A673 (cell line): ENCODE measurements at regions not wholly inside any gene's neighbourhood (a gene's known extent, or its start where the extent isn't known, plus 50 kb on each side); places are given as distances from the start of the nearest gene placed in this dataset.

ENCODE experiments used
- BruUV-seq: library from RNA; stranded (reverse); fragments of 400-500 nt; replicated peaks from 2 replicates; lab custom pipeline; 2021; lab: Mats Ljungman, UMichigan
- CTCF ChIA-PET: fragments of 300-600 bp; sonication (Branson Sonifier 250); formaldehyde crosslinking; loops from one replicate; lab custom pipeline; 2022; ENCODE audit warnings: antibody characterized with exemption; lab: Charles Lee
- POLR2A ChIA-PET: fragments of 300-600 bp; sonication (Branson Sonifier 250); formaldehyde crosslinking; loops from one replicate; lab custom pipeline; 2022; ENCODE audit warnings: antibody characterized with exemption; ENCODE audit not compliant: low non-redundant PET; lab: Charles Lee
- DNase-seq: peaks from one replicate; pipeline ENCODE4 v3.0.0-alpha.2; 2015; ENCODE audit warnings: low spot score
- H3K27ac ChIP-seq: fragments of 200-600 bp; sonication (generic); 2 replicates; pipeline ENCODE4 v1.5.1; 2016; ENCODE audit warnings: mixed run types, low read depth, mild to moderate bottlenecking, mixed read lengths, antibody characterized with exemption, low read length; ENCODE audit not compliant: poor library complexity, severe bottlenecking
- H3K27me3 ChIP-seq: fragments of 200-600 bp; sonication (generic); replicated peaks from 2 replicates; pipeline ENCODE4 v1.6.1; 2017; ENCODE audit warnings: mixed run types, low read depth, mild to moderate bottlenecking, mixed read lengths, antibody characterized with exemption, low read length; ENCODE audit not compliant: insufficient read depth, poor library complexity
- H3K36me3 ChIP-seq: fragments of 200-600 bp; sonication (generic); 2 replicates; pipeline ENCODE4 v1.6.1; 2016; ENCODE audit warnings: mixed run types, mild to moderate bottlenecking, mixed read lengths, antibody characterized with exemption, low read length; ENCODE audit not compliant: insufficient read depth, poor library complexity, severe bottlenecking
- H3K4me1 ChIP-seq: fragments of 200-600 bp; sonication (generic); 2 replicates; pipeline ENCODE4 v1.6.1; 2017; ENCODE audit warnings: mixed run types, mild to moderate bottlenecking, mixed read lengths, antibody characterized with exemption, low read length; ENCODE audit not compliant: insufficient read depth, poor library complexity, severe bottlenecking
- H3K4me3 ChIP-seq: fragments of 200-600 bp; sonication (generic); 2 replicates; pipeline ENCODE4 v1.5.1; 2016; ENCODE audit warnings: low read depth, mixed run types, mild to moderate bottlenecking, mixed read lengths, low read length; ENCODE audit not compliant: poor library complexity, severe bottlenecking
- H3K9me3 ChIP-seq: fragments of 200-600 bp; sonication (generic); 2 replicates; pipeline ENCODE4 v1.6.1; 2016; ENCODE audit warnings: mixed run types, low read depth, mild to moderate bottlenecking, mixed read lengths, antibody characterized with exemption, low read length; ENCODE audit not compliant: poor library complexity, severe bottlenecking
- EZH2 ChIP-seq: fragments of 200-600 bp; sonication (generic); IDR thresholded peaks from 2 replicates; pipeline ENCODE4 v1.6.1; 2017; ENCODE audit warnings: borderline replicate concordance, low read depth, mild to moderate bottlenecking, mixed read lengths, antibody characterized with exemption, low read length; ENCODE audit not compliant: poor library complexity, severe bottlenecking
- intact Hi-C: fragments of 100-400 bp; cut with micrococcal nuclease; formaldehyde crosslinking; loops from one replicate; pipeline ENCODE4 v1.10.0; 2022; ENCODE audit not compliant: unreplicated experiment
- TF ChIP-seq, protein P1 (sequence below): fragments of 300-800, 200-600 bp; sonication (generic); conservative IDR thresholded peaks from 2 replicates; pipeline ENCODE4 v1.5.1; 2017; ENCODE audit warnings: low read depth, mild to moderate bottlenecking, antibody characterized with exemption, low read length, moderate library complexity, mixed read lengths

DNA sequence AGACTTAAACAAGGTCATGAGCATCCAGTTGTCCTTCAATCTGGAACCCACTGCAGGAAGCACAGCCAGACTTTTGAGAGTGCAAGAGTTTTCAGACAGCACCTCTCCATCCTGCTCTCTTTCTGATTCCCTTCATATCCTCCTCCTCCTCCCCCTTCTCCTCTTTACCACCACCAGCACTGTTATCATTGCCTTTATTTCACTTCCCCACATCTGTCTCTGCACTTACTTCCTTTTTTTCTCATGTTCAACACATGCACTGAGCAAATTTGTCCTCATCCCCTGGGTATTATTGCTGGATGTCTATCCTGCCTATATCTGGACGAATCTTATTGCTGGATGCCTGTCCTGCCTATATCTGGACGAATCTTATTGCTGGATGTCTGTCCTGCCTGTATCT, 554.8 kb downstream of the DHX35 start:
- intact Hi-C loops, result no loop called here
- POLR2A ChIA-PET, result no interaction called here
- DNase-seq, result no peak
- CTCF ChIA-PET, result no interaction called here
- Histone ChIP-seq H3K9me3 (no peaks in the 10 kb centered on the region), H3K4me3 (no peak overlapping the region), H3K27me3 (peaks cover 5% of the 10 kb centered on the region), H3K4me1 (no peaks in the 10 kb centered on the region), H3K36me3 (no peaks in the 10 kb centered on the region), H3K27ac (no peak overlapping the region)
- TF ChIP-seq EZH2, result no peak
- no TSS peak for BruUV-seq

DNA sequence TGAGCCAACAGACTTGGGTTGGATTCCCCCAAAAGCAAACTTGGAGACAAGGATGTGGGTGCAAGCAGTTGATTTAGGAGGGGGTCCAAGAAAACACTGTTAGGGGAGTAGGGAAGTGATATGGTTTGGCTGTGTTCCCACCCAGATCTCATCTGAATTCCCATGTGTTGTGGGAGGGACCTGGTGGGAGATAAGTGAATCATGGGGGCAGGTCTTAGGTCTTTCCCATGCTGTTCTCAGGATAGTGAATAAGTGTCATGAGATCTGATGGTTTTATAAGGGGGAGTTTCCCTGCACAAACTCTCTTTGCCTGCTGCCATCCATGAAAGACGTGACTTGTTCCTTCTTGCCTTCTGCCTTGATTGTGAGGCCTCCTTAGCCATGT, 542.6 kb downstream of the DHX35 start:
- H3K27ac ChIP-seq, result no peak overlapping the region
- intact Hi-C loops, result no loop called here
- no peaks in the 10 kb centered on the region for H3K27me3 ChIP-seq
- CTCF ChIA-PET, result no interaction called here
- BruUV-seq, result no TSS peak
- H3K4me3 ChIP-seq, result no peak overlapping the region
- H3K9me3 ChIP-seq, result no peaks in the 10 kb centered on the region
- DNase-seq, result no peak
- no peaks in the 10 kb centered on the region for H3K36me3 ChIP-seq
- TF ChIP-seq, protein P1, sequence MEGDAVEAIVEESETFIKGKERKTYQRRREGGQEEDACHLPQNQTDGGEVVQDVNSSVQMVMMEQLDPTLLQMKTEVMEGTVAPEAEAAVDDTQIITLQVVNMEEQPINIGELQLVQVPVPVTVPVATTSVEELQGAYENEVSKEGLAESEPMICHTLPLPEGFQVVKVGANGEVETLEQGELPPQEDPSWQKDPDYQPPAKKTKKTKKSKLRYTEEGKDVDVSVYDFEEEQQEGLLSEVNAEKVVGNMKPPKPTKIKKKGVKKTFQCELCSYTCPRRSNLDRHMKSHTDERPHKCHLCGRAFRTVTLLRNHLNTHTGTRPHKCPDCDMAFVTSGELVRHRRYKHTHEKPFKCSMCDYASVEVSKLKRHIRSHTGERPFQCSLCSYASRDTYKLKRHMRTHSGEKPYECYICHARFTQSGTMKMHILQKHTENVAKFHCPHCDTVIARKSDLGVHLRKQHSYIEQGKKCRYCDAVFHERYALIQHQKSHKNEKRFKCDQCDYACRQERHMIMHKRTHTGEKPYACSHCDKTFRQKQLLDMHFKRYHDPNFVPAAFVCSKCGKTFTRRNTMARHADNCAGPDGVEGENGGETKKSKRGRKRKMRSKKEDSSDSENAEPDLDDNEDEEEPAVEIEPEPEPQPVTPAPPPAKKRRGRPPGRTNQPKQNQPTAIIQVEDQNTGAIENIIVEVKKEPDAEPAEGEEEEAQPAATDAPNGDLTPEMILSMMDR, result no peak
- no peaks in the 10 kb centered on the region for H3K4me1 ChIP-seq
- POLR2A ChIA-PET, result no interaction called here

DNA sequence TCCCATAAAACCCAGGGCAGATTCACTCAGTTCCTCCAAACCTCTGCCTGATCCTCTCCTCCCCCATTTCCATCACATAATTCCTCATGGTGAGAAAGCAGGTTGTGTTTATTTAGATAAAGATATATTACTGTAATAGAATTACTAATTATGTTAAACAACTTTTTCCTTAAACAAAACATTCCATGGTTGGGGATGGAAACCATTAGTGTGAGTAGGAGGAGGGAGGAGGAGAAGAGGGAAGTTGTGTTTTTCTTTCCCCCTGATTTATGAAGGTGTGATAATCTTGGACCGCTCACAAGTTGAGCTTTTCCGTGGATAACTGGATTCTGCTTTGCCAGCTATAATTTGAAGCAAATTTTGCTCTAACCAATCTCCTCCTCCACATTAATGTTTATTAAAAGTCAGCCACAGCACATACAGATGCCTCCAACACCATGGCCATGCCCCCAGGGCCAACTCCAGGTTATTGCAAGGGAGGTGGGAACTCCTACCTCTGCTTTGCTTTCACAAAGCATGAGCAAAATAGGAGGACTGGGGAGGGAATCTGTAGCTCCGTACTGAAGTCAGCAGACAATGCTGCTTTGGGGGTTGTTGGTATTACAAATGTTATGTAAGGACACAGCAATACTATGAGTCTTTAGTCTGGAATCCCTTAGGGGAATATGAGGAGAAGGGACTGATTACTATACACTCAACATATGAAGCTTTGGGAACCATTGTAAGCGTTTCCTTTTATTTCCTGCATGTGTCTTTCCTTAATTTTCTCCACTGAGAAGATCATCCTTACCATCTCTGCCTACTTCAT, 542.0 kb downstream of the DHX35 start:
- Histone ChIP-seq H3K9me3 (no peaks in the 10 kb centered on the region), H3K4me3 (no peak overlapping the region), H3K27ac (no peak overlapping the region), H3K4me1 (no peaks in the 10 kb centered on the region), H3K36me3 (no peaks in the 10 kb centered on the region), H3K27me3 (no peaks in the 10 kb centered on the region)
- TF ChIP-seq, protein P1, result no peak
- no peak for TF ChIP-seq EZH2
- no peak for DNase-seq
- BruUV-seq, result no TSS peak
- intact Hi-C loops, result no loop called here
- ChIA-PET CTCF (no interaction called here), POLR2A (no interaction called here)
